Uterus (tissue), 2 donors: ENCODE measurements at regions not wholly inside any gene's neighbourhood (a gene's known extent, or its start where the extent isn't known, plus 50 kb on each side); places are given as distances from the start of the nearest gene placed in this dataset.
"Not testable (repeated sequence)": the region's sequence is repeated elsewhere in the genome, so short reads cannot be mapped to it uniquely, and the experiment has no call there.

ENCODE experiments used
- POLR2A ChIP-seq, 2 donors: fragments of 450-650 bp; IDR thresholded peaks; one replicate each; pipeline ENCODE4 v1.6.1; 2016; ENCODE audit warnings: antibody characterized with exemption in 2 of 2, mild to moderate bottlenecking in 1 of 2, moderate library complexity in 1 of 2
- TF ChIP-seq, protein P1 (sequence below), 4 experiments: fragments of 200-600 bp in 2 of 4; fragments of 450-650 bp in 2 of 4; sonication (generic) in 2 of 4; IDR thresholded peaks; one replicate each; pipeline ENCODE4 v1.5.1; 2016 to 2019; ENCODE audit warnings: antibody characterized with exemption in 4 of 4, mild to moderate bottlenecking in 2 of 4, moderate library complexity in 1 of 4

DNA sequence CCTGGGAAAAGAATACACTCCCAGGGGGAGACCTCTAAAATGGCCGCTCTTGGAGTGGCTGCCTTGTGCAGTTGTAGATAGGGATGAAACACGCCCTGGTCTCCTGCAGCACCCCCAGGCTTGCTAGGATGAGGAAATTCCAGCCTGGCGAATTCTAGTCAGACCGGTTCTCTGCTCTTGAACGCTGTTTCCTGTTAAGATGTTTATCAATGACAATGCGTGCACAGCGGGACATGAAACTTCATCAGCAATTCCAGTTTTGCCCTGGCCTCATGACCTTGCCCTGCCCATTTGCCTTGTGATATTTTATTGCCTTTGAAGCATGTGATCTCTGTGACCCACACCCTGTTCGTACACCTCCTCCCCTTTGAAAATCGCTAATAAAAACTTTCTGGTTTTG lies 225.2 kb upstream of the INTU start:
- TF ChIP-seq, protein P1, sequence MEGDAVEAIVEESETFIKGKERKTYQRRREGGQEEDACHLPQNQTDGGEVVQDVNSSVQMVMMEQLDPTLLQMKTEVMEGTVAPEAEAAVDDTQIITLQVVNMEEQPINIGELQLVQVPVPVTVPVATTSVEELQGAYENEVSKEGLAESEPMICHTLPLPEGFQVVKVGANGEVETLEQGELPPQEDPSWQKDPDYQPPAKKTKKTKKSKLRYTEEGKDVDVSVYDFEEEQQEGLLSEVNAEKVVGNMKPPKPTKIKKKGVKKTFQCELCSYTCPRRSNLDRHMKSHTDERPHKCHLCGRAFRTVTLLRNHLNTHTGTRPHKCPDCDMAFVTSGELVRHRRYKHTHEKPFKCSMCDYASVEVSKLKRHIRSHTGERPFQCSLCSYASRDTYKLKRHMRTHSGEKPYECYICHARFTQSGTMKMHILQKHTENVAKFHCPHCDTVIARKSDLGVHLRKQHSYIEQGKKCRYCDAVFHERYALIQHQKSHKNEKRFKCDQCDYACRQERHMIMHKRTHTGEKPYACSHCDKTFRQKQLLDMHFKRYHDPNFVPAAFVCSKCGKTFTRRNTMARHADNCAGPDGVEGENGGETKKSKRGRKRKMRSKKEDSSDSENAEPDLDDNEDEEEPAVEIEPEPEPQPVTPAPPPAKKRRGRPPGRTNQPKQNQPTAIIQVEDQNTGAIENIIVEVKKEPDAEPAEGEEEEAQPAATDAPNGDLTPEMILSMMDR (IDR thresholded peaks at IDR 0.05): not testable (repeated sequence)
- TF ChIP-seq POLR2A (IDR thresholded peaks at IDR 0.05): not testable (repeated sequence)
